Testis (tissue), 2 donors: ENCODE measurements at regions not wholly inside any gene's neighbourhood (a gene's known extent, or its start where the extent isn't known, plus 50 kb on each side); places are given as distances from the start of the nearest gene placed in this dataset.

Experiments used
- DNase-seq: peaks from one replicate; pipeline ENCODE4 v3.0.0-alpha.2; 2019
- H3K27ac ChIP-seq, 2 donors: fragments of 200-600 bp; sonication (generic); one replicate each; pipeline ENCODE4 v1.5.1; 2019
- H3K27me3 ChIP-seq: fragments of 200-600 bp; sonication (generic); one replicate; pipeline ENCODE4 v1.5.1; 2019
- H3K36me3 ChIP-seq: fragments of 200-600 bp; sonication (generic); one replicate; pipeline ENCODE4 v1.5.1; 2017; ENCODE audit warnings: low read depth; ENCODE audit errors: missing control alignments
- H3K4me1 ChIP-seq: fragments of 200-600 bp; sonication (generic); one replicate; pipeline ENCODE4 v1.5.1; 2019
- H3K4me3 ChIP-seq, 2 donors: fragments of 200-600 bp; sonication (generic); one replicate each; pipeline ENCODE4 v1.5.1; 2017 to 2019
- H3K9me3 ChIP-seq: fragments of 200-600 bp; sonication (generic); one replicate; pipeline ENCODE4 v1.5.1; 2017
- CTCF ChIP-seq, 3 experiments: fragments of 450-650 bp in 2 of 3; fragments of 200-600 bp in 1 of 3; sonication (generic) in 1 of 3; IDR thresholded peaks; one replicate each; pipeline ENCODE4 v1.5.1; 2016 to 2019; ENCODE audit warnings: antibody characterized with exemption in 3 of 3, mild to moderate bottlenecking in 2 of 3, moderate library complexity in 1 of 3
- POLR2A ChIP-seq: fragments of 450-650 bp; IDR thresholded peaks from one replicate; pipeline ENCODE4 v1.6.1; 2017; ENCODE audit warnings: antibody characterized with exemption, mild to moderate bottlenecking, moderate library complexity
- WGBS, 2 donors: methylation state at CpG; one replicate each; pipeline ENCODE4 v1.1.5; 2018; 5-methylcytosine and 5-hydroxymethylcytosine counted together
- intact Hi-C: fragments of 100-400 bp; cut with DNase I; formaldehyde crosslinking; loops from one replicate; pipeline ENCODE4 v1.15.1; 2023; ENCODE audit warnings: low total_unique reads

DNA sequence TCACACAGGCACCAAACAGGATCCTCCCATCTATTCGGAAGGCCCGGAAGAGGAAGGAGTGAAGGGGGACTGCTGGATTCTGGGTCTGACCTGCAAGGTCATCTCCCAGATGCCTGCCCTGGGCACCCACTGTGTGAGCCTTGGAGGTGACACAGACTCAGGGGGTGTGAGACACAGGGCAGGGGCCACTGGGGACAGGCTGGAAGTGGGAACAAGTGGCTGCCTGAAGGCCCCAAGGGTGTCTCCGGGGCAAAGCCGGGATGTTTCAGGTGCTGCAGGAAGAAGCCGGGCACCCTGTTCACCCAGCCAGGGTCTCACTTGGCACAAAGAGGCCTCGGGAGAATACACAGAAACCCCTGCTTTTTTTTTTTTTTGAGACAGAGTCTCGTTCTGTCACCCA is 385.5 kb downstream of the CTTN start:
- no peaks in the 10 kb centered on the region for H3K27me3 ChIP-seq
- no peak overlapping the region for H3K27ac ChIP-seq
- no peaks in the 10 kb centered on the region for H3K9me3 ChIP-seq
- no peaks in the 10 kb centered on the region for H3K36me3 ChIP-seq
- no peak for TF ChIP-seq POLR2A
- TF ChIP-seq CTCF (IDR thresholded peaks at IDR 0.05) = no peak
- WGBS, 2 donors = 87 to 92% methylated on average over 7 of the region's 7 CpGs
- no peak overlapping the region for H3K4me3 ChIP-seq
- no peak for DNase-seq
- H3K4me1 ChIP-seq = peaks cover 3% of the 10 kb centered on the region
- intact Hi-C loops = no loop called here

DNA sequence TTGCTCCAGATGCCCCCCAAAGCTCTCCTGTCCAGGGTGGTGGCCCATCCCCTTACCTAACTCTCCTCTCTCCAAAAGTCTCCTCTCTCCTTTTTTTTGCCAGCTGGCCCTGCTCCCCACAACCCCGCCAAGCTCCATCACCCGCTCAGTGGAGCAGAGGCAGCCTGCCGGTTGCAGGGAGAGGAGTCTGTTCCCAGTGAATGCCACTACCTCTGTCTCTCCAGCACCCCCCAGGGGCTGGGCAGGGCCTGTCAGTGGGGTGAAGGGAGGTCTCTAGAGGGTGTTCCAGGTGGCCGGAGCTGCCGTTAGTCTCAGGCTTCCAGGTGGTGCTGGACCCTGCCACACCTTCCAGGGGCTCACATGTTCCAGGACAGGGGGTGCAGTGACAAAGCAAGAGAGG is 387.0 kb downstream of the CTTN start:
- H3K9me3 ChIP-seq = no peaks in the 10 kb centered on the region
- no peak overlapping the region for H3K27ac ChIP-seq
- no peak for TF ChIP-seq CTCF (IDR thresholded peaks at IDR 0.05)
- TF ChIP-seq POLR2A = no peak
- DNase-seq = no peak
- H3K4me3 ChIP-seq = no peak overlapping the region
- WGBS, 2 donors = 95 to 100% methylated on average over 5 of the region's 5 CpGs
- H3K4me1 ChIP-seq = no peaks in the 10 kb centered on the region
- intact Hi-C loops = no loop called here
- H3K36me3 ChIP-seq = no peaks in the 10 kb centered on the region
- no peaks in the 10 kb centered on the region for H3K27me3 ChIP-seq

GRCh38 chr11:70786021-70786665 is 387.8 kb downstream of the CTTN start:
- intact Hi-C loops = no loop called here
- H3K9me3 ChIP-seq = no peaks in the 10 kb centered on the region
- DNase-seq = no peak
- no peaks in the 10 kb centered on the region for H3K4me1 ChIP-seq
- no peak overlapping the region for H3K27ac ChIP-seq
- no peaks in the 10 kb centered on the region for H3K27me3 ChIP-seq
- TF ChIP-seq POLR2A (no peak), CTCF (IDR thresholded peaks at IDR 0.05) (no peak)
- no peak overlapping the region for H3K4me3 ChIP-seq
- 90 to 92% methylated on average over 6 of the region's 6 CpGs for WGBS, 2 donors
- H3K36me3 ChIP-seq = no peaks in the 10 kb centered on the region

GRCh38 chr11:70788248-70789022 is 390.1 kb downstream of the CTTN start:
- Histone ChIP-seq H3K4me1 (no peaks in the 10 kb centered on the region), H3K9me3 (no peaks in the 10 kb centered on the region), H3K4me3 (no peak overlapping the region), H3K27ac (no peak overlapping the region), H3K36me3 (no peaks in the 10 kb centered on the region), H3K27me3 (no peaks in the 10 kb centered on the region)
- no peak for DNase-seq
- no peak for TF ChIP-seq POLR2A
- no peak for TF ChIP-seq CTCF (IDR thresholded peaks at IDR 0.05)
- WGBS, 2 donors = 91 to 93% methylated on average over 17 to 18 of the region's 18 CpGs
- intact Hi-C loops = no loop called here
